Neural progenitor cell (in vitro differentiated cells): ENCODE measurements at regions not wholly inside any gene's neighbourhood (a gene's known extent, or its start where the extent isn't known, plus 50 kb on each side); places are given as distances from the start of the nearest gene placed in this dataset.

Source experiments
- DNase-seq: peaks from one replicate; pipeline ENCODE4 v3.0.0-alpha.2; 2016; ENCODE audit warnings: low spot score
- H2AFZ ChIP-seq: fragments of 200-600 bp; sonication (generic); replicated peaks from 2 replicates; pipeline ENCODE4 v1.6.1; 2016; ENCODE audit warnings: antibody characterized with exemption
- H3F3A ChIP-seq: fragments of 200-600 bp; sonication (generic); 2 replicates; pipeline ENCODE4 v1.6.1; 2016; ENCODE audit warnings: antibody characterized with exemption, low read depth
- H3K27ac ChIP-seq: fragments of 200-600 bp; sonication (generic); 2 replicates; pipeline ENCODE4 v1.5.1; 2016; ENCODE audit warnings: mild to moderate bottlenecking
- H3K27me3 ChIP-seq: fragments of 200-600 bp; sonication (generic); 2 replicates; pipeline ENCODE4 v1.6.1; 2016; ENCODE audit warnings: mild to moderate bottlenecking, moderate library complexity
- H3K36me3 ChIP-seq: fragments of 200-600 bp; sonication (generic); 2 replicates; pipeline ENCODE4 v1.5.1; 2016
- H3K4me1 ChIP-seq: fragments of 200-600 bp; sonication (generic); 2 replicates; pipeline ENCODE4 v1.6.1; 2016; ENCODE audit warnings: mixed run types
- H3K4me2 ChIP-seq: fragments of 200-600 bp; sonication (generic); 2 replicates; pipeline ENCODE4 v1.6.1; 2016
- H3K4me3 ChIP-seq: fragments of 200-600 bp; sonication (generic); 2 replicates; pipeline ENCODE4 v1.5.1; 2016
- H3K79me2 ChIP-seq: fragments of 200-600 bp; sonication (generic); 2 replicates; pipeline ENCODE4 v1.6.1; 2016; ENCODE audit warnings: low read depth
- H3K9ac ChIP-seq: fragments of 200-600 bp; sonication (generic); 2 replicates; pipeline ENCODE4 v1.6.1; 2016
- H3K9me3 ChIP-seq: fragments of 200-600 bp; sonication (generic); 2 replicates; pipeline ENCODE4 v1.5.1; 2016; ENCODE audit warnings: low read depth
- H4K20me1 ChIP-seq: fragments of 200-600 bp; sonication (generic); 2 replicates; pipeline ENCODE4 v1.6.1; 2016; ENCODE audit warnings: low read depth
- H3K27ac Mint-ChIP-seq: 3 replicates; pipeline ENCODE4 v1.8.0; 2021; ENCODE audit warnings: mixed read lengths
- H3K27me3 Mint-ChIP-seq: 2 replicates; pipeline ENCODE4 v1.8.0; 2022; ENCODE audit warnings: low read depth, mild to moderate bottlenecking, inconsistent platforms, moderate library complexity, mixed read lengths; ENCODE audit not compliant: insufficient read depth
- H3K36me3 Mint-ChIP-seq: 3 replicates; pipeline ENCODE4 v1.8.0; 2021; ENCODE audit warnings: mixed read lengths
- H3K4me1 Mint-ChIP-seq: 3 replicates; pipeline ENCODE4 v1.8.0; 2021; ENCODE audit warnings: mixed read lengths
- H3K4me3 Mint-ChIP-seq: 3 replicates; pipeline ENCODE4 v1.8.0; 2021; ENCODE audit warnings: mild to moderate bottlenecking, moderate library complexity, mixed read lengths
- H3K9me3 Mint-ChIP-seq: 3 replicates; pipeline ENCODE4 v1.8.0; 2020; ENCODE audit warnings: mixed read lengths
- EZH2 ChIP-seq: fragments of 200-600 bp; sonication (generic); IDR thresholded peaks from 2 replicates; pipeline ENCODE4 v1.6.1; 2017; ENCODE audit warnings: antibody characterized with exemption, mild to moderate bottlenecking, moderate library complexity
- EZH2phosphoT487 ChIP-seq: fragments of 200-600 bp; sonication (generic); IDR thresholded peaks from 2 replicates; pipeline ENCODE4 v1.6.1; 2017; ENCODE audit warnings: antibody characterized with exemption
- TF ChIP-seq, protein P1 (sequence below): fragments of 200-600 bp; sonication (generic); IDR thresholded peaks from 2 replicates; pipeline ENCODE4 v1.5.1; 2017; ENCODE audit warnings: antibody characterized with exemption, mild to moderate bottlenecking

- no peaks in the 10 kb centered on the region for H3K9me3 Mint-ChIP-seq
- H3F3A ChIP-seq: no peaks in the 10 kb centered on the region
- no peaks in the 10 kb centered on the region for H3K4me1 ChIP-seq
- no peaks in the 10 kb centered on the region for H3K36me3 ChIP-seq
- DNase-seq: no peak
- H3K9ac ChIP-seq: no peak overlapping the region
- H3K4me2 ChIP-seq: no peak overlapping the region
- H4K20me1 ChIP-seq: no peaks in the 10 kb centered on the region
- H3K4me3 Mint-ChIP-seq: no peak overlapping the region
- H3K4me1 Mint-ChIP-seq: no peaks in the 10 kb centered on the region
- TF ChIP-seq EZH2phosphoT487: no peak
- no peak for TF ChIP-seq EZH2
- TF ChIP-seq, protein P1, sequence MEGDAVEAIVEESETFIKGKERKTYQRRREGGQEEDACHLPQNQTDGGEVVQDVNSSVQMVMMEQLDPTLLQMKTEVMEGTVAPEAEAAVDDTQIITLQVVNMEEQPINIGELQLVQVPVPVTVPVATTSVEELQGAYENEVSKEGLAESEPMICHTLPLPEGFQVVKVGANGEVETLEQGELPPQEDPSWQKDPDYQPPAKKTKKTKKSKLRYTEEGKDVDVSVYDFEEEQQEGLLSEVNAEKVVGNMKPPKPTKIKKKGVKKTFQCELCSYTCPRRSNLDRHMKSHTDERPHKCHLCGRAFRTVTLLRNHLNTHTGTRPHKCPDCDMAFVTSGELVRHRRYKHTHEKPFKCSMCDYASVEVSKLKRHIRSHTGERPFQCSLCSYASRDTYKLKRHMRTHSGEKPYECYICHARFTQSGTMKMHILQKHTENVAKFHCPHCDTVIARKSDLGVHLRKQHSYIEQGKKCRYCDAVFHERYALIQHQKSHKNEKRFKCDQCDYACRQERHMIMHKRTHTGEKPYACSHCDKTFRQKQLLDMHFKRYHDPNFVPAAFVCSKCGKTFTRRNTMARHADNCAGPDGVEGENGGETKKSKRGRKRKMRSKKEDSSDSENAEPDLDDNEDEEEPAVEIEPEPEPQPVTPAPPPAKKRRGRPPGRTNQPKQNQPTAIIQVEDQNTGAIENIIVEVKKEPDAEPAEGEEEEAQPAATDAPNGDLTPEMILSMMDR: no peak
- H3K9me3 ChIP-seq: no peaks in the 10 kb centered on the region
- no peaks in the 10 kb centered on the region for H3K27me3 ChIP-seq
- H2AFZ ChIP-seq: no peak overlapping the region
- H3K79me2 ChIP-seq: no peaks in the 10 kb centered on the region
- H3K4me3 ChIP-seq: no peak overlapping the region
- H3K36me3 Mint-ChIP-seq: no peaks in the 10 kb centered on the region
- H3K27ac ChIP-seq: no peak overlapping the region
- no peaks in the 10 kb centered on the region for H3K27me3 Mint-ChIP-seq
- H3K27ac Mint-ChIP-seq: no peak overlapping the region
Measured at GRCh38 chr2:220899492-220899891, 672.6 kb downstream of the EPHA4 start.

- H3K27me3 Mint-ChIP-seq: no peaks in the 10 kb centered on the region
- Histone ChIP-seq H3K4me3 (no peak overlapping the region), H3K27ac (no peak overlapping the region), H4K20me1 (no peaks in the 10 kb centered on the region), H3K9me3 (no peaks in the 10 kb centered on the region), H3K9ac (no peak overlapping the region), H3F3A (no peaks in the 10 kb centered on the region), H2AFZ (no peak overlapping the region), H3K4me1 (peaks cover 3% of the 10 kb centered on the region), H3K36me3 (no peaks in the 10 kb centered on the region), H3K27me3 (no peaks in the 10 kb centered on the region), H3K4me2 (no peak overlapping the region), H3K79me2 (no peaks in the 10 kb centered on the region)
- no peak for TF ChIP-seq EZH2
- TF ChIP-seq, protein P1: no peak
- no peak for TF ChIP-seq EZH2phosphoT487
- DNase-seq: no peak
- no peak overlapping the region for H3K27ac Mint-ChIP-seq
- H3K36me3 Mint-ChIP-seq: no peaks in the 10 kb centered on the region
- no peak overlapping the region for H3K4me3 Mint-ChIP-seq
- H3K9me3 Mint-ChIP-seq: no peaks in the 10 kb centered on the region
- peaks cover 3% of the 10 kb centered on the region for H3K4me1 Mint-ChIP-seq
Measured at GRCh38 chr2:220904015-220904414, 668.1 kb downstream of the EPHA4 start.

DNA sequence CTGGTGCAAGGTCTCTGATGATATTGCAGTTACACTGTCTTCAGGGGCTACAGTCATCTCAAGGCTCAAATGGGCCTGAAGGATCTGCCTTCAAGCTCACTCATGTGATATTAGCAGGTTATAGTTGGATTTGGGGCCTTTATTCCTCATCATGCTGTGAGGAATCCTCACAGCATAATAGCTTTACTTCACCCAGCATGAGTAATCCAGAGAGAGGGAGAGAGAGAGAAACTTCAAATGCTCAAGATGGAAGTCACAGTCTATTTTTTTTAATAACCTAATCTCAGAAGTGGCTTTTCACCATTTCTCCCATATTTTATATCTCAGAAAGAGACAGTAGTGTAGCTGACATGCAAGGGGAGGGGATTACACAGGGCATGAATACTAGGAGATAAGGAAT lies 658.7 kb downstream of the EPHA4 start:
- no peak overlapping the region for H3K4me3 Mint-ChIP-seq
- no peak overlapping the region for H3K27ac Mint-ChIP-seq
- TF ChIP-seq EZH2phosphoT487 (no peak), EZH2 (no peak)
- TF ChIP-seq, protein P1: no peak
- no peaks in the 10 kb centered on the region for H3K9me3 ChIP-seq
- H3K27me3 ChIP-seq: no peaks in the 10 kb centered on the region
- H3K27me3 Mint-ChIP-seq: peaks cover 4% of the 10 kb centered on the region
- no peaks in the 10 kb centered on the region for H3K36me3 ChIP-seq
- H3K4me3 ChIP-seq: no peak overlapping the region
- H3K4me1 ChIP-seq: no peaks in the 10 kb centered on the region
- no peaks in the 10 kb centered on the region for H3F3A ChIP-seq
- H3K9me3 Mint-ChIP-seq: no peaks in the 10 kb centered on the region
- H2AFZ ChIP-seq: no peak overlapping the region
- no peaks in the 10 kb centered on the region for H3K79me2 ChIP-seq
- no peak overlapping the region for H3K27ac ChIP-seq
- no peaks in the 10 kb centered on the region for H3K36me3 Mint-ChIP-seq
- peaks cover 16% of the 10 kb centered on the region for H3K4me1 Mint-ChIP-seq
- no peaks in the 10 kb centered on the region for H4K20me1 ChIP-seq
- no peak overlapping the region for H3K9ac ChIP-seq
- DNase-seq: no peak
- H3K4me2 ChIP-seq: no peak overlapping the region
